ENCODE measurements at regions not wholly inside any gene's neighbourhood (a gene's known extent, or its start where the extent isn't known, plus 50 kb on each side); places are given as distances from the start of the nearest gene placed in this dataset.
"Not testable (repeated sequence)": the region's sequence is repeated elsewhere in the genome, so short reads cannot be mapped to it uniquely, and the experiment has no call there.

DNA sequence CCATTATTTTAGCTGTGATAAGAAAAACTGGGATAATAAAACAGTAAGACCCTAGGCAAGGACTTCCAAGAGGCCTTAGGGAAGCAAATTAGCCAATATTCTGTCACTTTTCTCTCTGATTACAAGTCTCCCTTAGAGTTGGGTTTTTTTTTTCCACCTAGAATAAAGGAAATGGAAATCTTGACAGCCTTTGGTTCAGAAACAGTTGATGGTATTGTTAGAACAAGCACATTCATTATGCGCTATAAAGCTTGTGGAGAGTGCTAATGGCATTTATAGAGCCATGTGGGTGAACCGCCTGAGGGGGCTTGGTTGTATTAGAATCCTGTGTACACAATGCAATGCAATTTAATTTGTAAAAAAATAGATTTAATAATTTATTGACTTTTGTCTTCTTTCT, 88.9 kb upstream of the OGFRL1 start:
- no peak for DNase-seq (ENCODE audit: low read depth, low spot score)

DNA sequence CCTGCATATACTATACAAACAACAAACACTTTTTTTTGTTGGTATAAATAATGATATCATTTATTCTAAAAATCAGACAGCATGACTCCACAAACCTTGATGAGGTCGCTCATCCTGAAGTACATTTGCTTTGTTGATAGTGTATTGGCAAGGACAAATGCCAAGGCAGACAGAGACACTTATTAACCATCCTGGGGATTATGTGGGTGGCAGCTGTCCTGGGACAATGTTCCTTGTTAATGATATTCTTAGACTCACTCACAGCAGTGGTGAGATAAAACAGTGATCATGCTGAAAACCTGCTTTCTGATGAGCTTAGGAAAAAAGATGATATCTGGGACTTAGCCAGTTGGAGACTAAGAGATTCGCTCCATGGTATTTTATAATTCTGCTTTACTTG, 85.4 kb upstream of the OGFRL1 start:
- no peak for DNase-seq (ENCODE audit: low read depth, low spot score)

DNA sequence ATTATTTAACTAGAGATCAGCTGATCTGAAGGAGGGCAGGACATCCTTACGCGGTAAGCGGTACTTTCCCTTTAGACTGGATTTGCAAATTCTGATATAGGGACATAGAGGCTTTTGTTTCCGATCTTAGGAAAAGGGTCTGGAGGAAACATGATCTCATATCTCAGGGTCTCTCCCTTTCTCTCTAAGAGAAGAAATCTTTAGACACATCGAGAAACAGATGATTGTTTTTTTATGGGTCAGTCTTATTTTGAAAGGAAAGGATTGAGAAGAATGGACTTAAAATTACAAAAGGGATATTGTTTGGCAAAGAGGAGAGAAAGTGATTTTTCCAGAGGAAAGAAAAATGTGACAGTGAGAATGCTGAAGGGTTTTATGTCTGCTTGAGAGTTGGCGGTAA, 83.9 kb upstream of the OGFRL1 start:
- DNase-seq (ENCODE audit: low read depth, low spot score), result no peak

DNA sequence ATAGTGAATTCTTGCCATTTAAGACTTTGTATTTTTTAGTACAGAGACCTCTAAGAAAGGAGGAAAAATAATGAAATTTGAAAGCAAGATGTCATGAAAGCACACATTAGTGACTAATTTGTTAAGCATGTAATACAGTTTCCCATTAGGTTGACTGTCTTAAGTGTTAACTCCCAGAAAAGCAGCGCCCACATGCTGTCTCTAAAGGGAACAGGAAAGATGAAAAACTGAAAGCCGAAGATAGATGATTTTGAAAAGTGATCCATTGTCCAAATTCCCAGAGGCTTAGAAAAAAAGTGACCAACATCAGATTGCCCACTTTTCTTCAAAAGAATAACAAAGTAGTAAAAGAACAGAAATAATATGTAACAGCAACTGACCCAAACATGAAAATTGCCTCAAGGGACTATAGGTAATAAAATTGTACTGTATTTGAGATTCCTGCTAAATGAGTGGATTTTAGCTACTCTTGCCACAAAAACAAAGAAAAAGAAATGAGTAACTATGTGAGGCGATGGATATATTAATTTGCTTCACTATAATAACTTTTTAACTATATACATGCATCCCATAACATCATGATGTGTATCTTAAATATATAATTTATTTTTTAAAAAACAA, 83.2 kb upstream of the OGFRL1 start:
- DNase-seq (ENCODE audit: low read depth, low spot score), result no peak

DNA sequence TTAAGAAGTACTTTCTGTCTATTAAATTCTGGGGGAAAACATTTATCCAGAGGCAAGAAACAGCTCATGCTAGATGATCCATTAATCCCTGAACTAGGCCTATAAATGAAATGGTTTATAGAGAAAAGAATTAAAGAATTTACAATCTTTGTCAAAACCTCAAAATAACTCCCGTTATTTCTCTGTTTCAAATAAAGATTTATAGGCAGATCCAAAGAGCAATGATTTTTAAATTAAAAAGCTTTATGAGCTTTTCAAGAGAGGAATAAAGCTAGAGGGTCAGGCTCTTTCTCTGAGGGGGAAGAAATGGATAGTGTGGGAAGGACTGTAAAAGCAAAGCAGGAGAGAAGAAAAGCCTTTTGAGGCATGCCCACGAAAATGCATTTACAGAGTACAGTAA, 82.5 kb upstream of the OGFRL1 start:
- DNase-seq (ENCODE audit: low read depth, low spot score), result no peak

DNA sequence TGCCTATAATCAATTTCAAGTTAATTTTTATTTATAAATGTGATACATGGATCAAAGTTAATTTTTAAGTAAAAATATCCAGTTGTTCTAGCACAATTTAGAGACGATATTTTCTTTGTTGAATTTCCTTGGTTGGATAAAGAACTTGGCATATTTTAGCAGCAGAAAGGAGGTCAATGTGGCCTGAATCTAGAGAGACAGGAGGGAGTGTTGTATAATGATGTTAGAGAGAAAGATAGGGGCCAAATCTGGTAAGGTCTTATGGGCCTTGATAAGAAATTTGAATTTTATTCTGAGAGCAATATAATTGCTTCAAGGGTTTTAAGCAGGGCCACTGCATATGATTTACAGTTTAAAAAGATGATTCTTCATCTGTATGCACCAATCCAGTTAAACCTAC, 79.4 kb upstream of the OGFRL1 start:
- DNase-seq (ENCODE audit: low read depth, low spot score), result no peak

DNA sequence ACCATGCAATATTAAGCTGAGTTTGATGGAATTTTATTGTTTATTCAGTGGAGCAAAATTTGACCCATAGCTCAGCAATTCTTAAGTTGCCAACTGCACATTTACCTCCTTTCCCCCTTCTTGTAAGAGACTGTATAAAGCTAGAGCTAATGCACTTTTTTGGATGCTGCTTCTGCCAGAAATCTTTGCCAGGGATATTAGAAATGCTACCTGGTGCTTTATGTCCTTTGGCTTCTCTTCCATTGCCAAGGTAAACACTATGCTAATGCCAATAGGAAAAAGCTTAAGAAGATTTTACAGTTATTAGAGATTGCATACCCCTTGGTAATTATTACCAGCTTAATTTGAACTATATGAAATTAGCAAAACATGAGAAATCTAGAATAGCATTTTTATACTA, 79.0 kb upstream of the OGFRL1 start:
- DNase-seq (ENCODE audit: low read depth, low spot score), result no peak

DNA sequence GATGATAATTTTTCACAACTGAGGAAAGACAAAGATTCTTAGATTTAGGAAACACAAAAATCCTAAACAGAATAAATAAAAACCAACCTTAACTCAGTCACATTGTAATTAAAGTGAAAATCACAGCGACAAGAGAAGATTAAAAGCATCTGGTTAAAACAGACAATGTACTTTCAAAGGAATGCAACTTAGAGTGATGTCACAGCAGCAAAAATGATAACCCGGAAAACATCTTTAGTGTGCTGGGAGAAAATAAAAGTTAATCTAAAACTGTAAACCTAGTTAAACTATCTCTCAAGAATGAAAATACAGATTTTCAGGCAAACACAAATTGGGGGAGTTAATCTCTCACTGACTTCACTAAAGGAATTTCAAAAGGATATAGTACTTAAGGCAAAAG, 76.8 kb upstream of the OGFRL1 start:
- DNase-seq (ENCODE audit: low read depth, low spot score), result no peak

DNA sequence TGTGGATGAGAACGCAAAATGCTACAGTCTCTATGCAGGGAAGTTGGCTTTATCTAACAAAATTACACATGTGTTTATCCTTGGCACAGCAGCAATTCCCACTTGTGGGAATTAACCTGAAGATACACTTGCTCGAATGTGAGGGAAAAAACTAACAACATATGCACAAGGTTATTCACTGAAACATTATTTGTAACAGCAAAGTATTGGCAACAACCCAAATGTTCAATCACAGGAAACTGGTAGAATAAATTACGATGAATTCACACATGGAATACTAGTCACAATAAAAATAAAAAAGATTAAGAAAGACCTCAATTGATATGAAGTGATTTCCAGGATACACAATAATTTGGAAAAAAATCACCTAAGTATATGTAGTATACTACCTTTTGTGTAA, 68.1 kb upstream of the OGFRL1 start:
- DNase-seq (ENCODE audit: low read depth, low spot score), result no peak

DNA sequence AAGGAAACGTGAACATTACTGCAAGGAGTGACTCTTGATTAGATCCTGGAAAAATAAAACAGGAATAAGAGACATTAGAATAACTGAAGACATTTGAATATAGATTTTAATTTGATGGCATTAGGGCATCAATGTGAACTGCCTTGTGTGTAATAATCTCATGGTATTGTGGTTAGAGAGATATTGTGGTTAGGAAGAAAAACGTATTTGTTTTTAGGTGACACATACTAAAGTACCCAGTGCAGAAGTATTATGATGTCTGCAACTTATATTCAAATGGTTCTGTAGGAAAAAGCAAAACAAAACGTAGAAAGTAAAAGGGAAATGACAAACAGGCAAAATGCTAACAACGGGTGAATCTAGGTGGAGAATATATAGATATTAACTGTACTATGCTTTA, 65.9 kb upstream of the OGFRL1 start:
- DNase-seq (ENCODE audit: low read depth, low spot score), result no peak

DNA sequence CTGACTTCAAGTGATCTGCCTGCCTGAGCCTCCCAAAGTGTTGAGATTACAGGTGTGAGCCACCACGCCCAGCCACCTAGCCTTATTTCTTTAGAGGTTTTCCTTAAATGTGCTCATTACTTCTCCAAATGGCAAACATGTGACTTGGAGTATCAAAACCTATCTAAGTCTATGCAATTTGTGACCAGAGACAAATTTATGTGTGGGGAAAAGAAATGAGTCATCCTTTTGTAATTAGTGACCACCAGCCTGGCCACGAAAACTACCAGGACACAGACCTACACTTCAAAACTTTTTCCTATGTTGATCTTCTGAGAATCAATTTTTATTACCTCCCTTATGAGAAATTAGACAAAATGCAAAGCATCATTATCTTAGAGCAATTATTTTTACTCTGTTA, 64.6 kb upstream of the OGFRL1 start:
- DNase-seq (ENCODE audit: low read depth, low spot score), result no peak

DNA sequence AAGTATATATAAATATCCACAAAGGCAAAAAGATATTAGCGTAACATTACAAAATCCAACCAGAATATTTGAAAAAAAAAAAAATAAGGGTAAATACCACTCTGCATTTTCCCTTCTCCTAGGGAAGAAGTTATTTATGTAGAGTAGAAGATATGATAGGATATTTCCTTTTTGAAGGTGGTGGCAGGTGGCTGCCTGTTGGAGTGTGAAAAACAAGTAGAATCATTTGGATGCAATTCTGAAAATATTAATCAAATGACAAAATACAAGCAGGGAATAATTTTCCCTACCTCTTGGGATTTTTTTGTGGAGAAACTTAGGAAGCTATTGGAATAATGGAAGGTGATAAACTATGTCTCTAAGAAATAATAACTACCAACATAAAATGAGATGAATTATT, 62.5 kb upstream of the OGFRL1 start:
- no peak for DNase-seq (ENCODE audit: low read depth, low spot score)

DNA sequence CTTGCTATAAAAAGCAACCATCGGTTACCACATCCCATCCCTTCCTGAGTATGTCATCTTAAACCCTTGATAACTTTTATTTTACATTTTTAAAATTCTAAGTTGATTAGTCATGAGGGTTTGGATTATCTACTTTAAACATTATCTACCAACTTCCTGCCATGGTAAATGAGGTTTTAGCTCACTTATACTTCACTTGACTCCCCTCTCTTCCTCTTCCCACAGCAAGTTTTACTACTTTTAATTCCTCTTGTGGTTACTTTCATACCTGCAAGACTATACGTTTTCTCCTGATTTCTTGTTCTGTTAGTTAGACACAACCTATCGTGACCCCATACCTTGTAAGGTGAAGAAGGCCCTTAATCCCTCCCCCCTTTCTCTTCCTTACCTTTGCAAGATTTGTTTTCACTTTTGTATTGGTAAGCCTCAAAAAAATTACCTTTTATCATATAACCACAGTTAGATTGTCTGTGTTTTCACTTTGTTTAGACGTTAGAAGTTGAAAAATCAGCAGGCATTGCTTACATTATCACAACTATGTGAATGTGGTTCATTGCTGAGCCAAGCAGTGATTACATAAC, 60.1 kb upstream of the OGFRL1 start:
- no peak for DNase-seq (ENCODE audit: low read depth, low spot score)

DNA sequence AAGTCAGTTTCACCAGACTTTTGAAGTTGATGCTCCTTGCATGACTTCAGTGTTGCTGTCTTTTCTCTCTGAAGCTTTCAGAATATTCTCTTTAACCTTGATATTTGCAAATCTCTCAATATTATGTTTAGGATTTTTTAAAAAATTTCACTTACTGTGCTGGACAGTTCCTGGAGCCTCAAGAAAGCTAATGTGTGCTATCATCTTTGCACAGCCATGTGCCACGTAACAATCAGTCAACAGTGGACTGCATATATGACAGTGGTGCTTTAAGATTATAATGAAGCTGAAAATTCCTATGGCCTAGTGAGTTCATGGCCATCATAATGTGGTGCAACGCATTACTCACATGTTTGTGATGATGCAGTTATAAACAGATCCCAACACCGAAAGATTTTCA, 59.1 kb upstream of the OGFRL1 start:
- DNase-seq (ENCODE audit: low read depth, low spot score), result no peak

DNA sequence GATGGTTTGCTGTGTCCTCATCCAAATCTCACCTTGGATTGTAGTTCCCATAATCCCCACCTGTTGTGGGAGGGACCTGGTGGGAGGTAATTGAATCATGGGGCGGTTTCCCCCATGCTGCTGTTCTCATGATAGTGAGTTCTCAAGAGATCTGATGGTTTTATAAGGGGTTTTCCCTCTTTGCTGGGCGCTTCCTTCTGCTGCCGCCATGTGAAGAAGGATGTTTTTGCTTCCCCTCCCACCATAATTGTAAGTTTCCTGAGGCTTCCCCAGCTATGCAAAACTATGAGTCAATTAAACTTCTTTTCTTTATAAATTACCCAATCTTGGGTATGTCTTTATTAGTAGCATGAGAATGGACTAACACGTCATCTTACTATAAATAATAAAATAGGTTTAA, 55.7 kb upstream of the OGFRL1 start:
- DNase-seq (ENCODE audit: low read depth, low spot score), result not testable (repeated sequence)

DNA sequence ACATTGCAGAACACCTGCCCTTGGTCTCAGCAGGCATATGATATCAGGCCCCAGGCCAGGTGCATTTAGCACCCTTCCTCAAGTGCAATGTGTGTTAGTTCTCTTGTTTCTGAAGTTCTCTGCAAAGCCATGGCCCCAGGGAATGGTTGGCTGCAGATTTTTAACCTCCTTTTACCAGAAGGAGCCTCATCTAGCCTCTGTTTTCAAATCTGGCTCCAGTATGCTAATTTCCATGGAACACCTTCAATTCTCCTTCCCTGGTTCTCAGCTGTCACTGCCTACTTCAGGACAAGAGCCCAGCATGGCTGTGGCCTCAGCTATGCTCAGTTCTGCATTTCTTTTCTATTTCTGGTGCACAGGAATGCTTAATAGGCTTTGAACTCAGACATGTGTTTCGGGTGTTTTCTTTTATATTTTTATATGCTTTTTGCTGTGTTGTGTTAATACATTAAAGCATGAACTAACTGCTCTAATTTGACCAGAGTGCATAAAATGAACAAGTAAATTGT, 51.6 kb upstream of the OGFRL1 start:
- DNase-seq (ENCODE audit: low read depth, low spot score), result no peak

DNA sequence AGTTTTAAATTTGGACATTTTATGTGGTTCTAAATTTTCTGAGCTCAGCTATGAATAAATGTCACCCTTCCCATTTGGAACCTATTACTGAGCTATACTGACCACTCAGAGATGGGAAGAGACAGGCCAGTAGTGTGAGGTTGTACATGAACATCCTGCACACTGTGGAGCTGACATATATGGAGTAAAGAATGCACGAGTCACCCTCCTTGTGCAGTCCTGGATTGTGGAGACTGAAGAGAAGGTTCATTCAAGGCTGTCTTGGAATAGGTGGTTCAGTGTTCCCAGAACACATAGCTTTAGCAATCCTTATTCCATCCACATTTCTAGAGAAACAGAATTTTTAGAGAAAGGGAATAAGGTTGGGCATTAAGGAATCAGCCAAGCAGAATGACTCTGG, 50.3 kb upstream of the OGFRL1 start:
- DNase-seq (ENCODE audit: low read depth, low spot score), result no peak
